GM13976 (cell line): ENCODE measurements at regions not wholly inside any gene's neighbourhood (a gene's known extent, or its start where the extent isn't known, plus 50 kb on each side); places are given as distances from the start of the nearest gene placed in this dataset.

ENCODE experiments used
- DNase-seq: peaks from one replicate; pipeline ENCODE4 v3.0.0; 2012; ENCODE audit warnings: low spot score
- CTCF ChIP-seq: IDR thresholded peaks from 2 replicates; pipeline ENCODE4 v1.5.1; 2012; ENCODE audit warnings: borderline replicate concordance, mild to moderate bottlenecking; ENCODE audit not compliant: insufficient read depth; ENCODE audit errors: extremely low read depth, missing control alignments, control extremely low read depth
- in situ Hi-C: fragments of 300-500 bp; cut with MboI; formaldehyde crosslinking; loops from one replicate; pipeline ENCODE4 v1.12.0; 2022; ENCODE audit warnings: low sequenced_read_pairs, mixed read lengths, inconsistent platforms; ENCODE audit not compliant: unreplicated experiment

- no peak for DNase-seq
- no peak for TF ChIP-seq CTCF
- in situ Hi-C loops: no loop called here
Measured at GRCh38 chr16:51390877-51391276, 239.8 kb upstream of the SALL1 start.

- no peak for DNase-seq
- in situ Hi-C loops: no loop called here
Measured at GRCh38 chr16:51389881-51390280, 238.8 kb upstream of the SALL1 start.

GRCh38 chr16:51388516-51388951, 237.5 kb upstream of the SALL1 start:
- no peak for TF ChIP-seq CTCF
- DNase-seq: no peak
- in situ Hi-C loops: no loop called here

More at GRCh38 chr16:51389881-51390280, 238.8 kb upstream of the SALL1 start:
- TF ChIP-seq CTCF: no peak

GRCh38 chr16:51383909-51384308, 232.8 kb upstream of the SALL1 start:
- in situ Hi-C loops: no loop called here
- DNase-seq: no peak
- no peak for TF ChIP-seq CTCF

- no peak for DNase-seq
- in situ Hi-C loops: no loop called here
- no peak for TF ChIP-seq CTCF
Measured at GRCh38 chr16:51382940-51383339, 231.9 kb upstream of the SALL1 start.

GRCh38 chr16:51382211-51382610, 231.1 kb upstream of the SALL1 start:
- no peak for DNase-seq
- in situ Hi-C loops: no loop called here
- no peak for TF ChIP-seq CTCF

- no peak for TF ChIP-seq CTCF
- in situ Hi-C loops: no loop called here
- DNase-seq: no peak
Measured at GRCh38 chr16:51376080-51376479, 225.0 kb upstream of the SALL1 start.
